SKM-1 (cell line): ENCODE measurements at regions not wholly inside any gene's neighbourhood (a gene's known extent, or its start where the extent isn't known, plus 50 kb on each side); places are given as distances from the start of the nearest gene placed in this dataset.
"Not testable (repeated sequence)": the region's sequence is repeated elsewhere in the genome, so short reads cannot be mapped to it uniquely, and the experiment has no call there.

Experiments used
- DNase-seq: peaks from one replicate; lab custom pipeline; 2025; ENCODE audit not compliant: unreplicated experiment; lab: John Stamatoyannopoulos, UW

DNA sequence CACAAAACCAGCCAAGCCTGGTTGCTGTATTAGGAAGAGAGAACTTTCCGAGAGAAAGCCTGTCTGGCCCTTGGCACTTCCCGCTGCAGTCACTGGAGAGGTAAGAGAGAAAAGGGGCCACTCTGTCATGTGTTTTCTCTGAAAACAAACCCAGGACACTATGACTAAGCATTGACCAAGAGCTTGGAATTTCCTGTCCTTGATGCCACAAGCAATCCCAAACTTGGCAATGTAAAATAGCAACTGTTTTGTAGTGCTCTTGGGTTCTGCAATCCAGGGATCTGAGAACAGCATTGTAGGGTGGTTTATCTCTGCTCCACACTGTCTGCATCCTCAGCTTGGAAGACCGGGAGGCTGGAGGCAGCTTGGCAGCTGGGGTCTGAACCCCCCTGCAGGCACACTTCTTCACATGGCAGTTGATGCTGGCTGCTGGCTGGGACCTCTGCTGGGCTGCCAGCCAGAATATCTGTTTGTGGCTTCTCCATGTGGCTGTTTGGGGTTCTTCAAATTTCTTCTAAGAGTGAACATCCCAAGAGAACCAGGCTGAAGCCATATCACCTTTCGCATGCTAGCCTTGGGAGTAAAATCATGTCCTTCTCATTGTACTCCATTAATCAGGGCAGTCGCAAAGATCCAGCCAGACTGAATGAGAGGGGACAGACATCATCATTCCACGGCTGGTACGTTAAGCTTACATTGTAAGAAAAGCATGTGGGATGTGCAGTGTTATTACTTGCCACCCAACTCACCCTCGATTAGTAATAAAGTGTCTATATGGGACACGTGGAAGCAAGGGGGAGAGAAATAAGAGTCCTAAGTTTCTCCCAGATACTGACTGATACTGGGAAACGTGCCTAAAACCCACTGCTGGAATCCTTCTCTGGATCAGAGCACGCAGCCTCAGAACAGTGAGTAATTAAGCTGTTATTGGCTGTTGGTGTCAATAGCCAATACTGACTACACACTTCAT is 537.4 kb upstream of the B3GAT1 start:
- DNase-seq = no peak

DNA sequence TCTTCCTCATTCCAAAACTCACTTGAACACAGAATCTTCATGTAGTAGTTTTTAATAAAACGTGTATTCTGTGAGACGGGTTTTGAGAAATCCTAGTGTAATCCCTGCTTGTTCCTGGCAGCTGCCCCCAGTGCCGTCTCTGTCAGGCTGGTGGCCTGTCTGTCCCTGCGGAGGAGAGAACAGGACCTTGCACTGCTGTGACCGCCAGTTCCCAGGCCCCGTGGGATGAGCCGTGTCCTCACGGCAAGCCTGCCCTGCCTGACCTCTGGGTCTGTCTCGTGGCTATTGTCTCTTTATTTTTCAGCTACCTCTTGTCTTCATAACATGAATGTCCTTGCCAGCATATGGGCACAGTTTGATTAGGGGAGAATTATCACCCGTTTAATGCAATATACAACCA is 535.5 kb upstream of the B3GAT1 start:
- no peak for DNase-seq

DNA sequence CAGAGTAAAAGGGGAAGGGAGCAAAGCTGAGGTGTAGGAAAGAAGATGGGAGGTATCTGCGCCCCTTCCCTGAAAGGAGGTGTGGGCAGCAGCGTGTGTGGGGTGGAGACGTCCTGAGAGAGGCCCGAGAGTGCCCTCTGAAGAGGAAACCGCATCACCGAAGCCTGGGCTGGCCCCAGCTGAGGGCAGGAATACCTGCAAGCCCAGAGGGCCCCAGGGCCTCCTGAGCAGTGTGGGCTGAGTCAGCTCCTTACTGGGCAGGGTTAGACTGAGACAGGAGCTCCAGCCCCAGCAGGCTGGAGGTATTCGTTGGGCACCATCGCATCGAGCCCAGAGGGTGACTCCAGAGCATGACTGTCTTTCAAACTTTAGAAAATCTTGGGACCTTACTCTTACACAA is 534.0 kb upstream of the B3GAT1 start:
- DNase-seq = no peak

DNA sequence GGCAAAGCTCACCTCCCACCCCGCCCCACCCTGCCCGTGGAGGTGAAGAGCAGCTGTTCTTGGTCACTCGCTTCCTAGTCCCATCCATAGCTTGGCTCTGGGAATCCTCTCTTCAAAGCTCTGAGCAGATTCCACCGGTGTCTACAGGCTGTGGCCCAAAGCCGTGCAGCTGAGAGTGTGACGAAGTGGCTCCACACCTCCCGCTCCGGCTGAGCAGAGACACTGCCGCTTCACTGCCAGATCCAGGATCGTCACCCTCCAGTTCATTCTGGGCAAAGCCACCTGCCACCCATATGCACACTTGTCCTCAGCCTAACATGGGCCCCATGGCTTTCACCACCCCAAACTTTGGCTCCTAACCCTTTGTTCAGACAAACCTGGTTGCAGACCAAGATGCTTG is 532.9 kb upstream of the B3GAT1 start:
- no peak for DNase-seq

DNA sequence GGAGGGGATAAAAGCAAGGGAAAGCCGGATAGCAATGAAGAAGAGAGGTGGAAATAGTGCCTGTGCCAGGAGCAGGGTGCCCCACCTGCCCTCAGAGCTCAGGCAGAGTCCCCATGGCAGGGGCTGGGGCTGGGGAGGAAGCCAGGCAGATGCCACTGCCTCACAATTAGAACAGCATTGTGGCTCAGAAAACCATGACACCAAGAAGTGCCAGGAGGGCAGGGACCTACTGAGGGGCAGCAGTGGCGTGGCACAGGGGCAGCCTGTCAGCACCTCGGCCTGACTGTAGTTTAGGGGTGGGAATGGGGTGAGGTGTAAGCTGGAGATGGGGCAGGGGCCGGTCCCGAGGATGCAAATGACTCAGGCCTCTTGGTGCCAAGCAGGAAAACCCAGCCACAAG is 532.1 kb upstream of the B3GAT1 start:
- no peak for DNase-seq

DNA sequence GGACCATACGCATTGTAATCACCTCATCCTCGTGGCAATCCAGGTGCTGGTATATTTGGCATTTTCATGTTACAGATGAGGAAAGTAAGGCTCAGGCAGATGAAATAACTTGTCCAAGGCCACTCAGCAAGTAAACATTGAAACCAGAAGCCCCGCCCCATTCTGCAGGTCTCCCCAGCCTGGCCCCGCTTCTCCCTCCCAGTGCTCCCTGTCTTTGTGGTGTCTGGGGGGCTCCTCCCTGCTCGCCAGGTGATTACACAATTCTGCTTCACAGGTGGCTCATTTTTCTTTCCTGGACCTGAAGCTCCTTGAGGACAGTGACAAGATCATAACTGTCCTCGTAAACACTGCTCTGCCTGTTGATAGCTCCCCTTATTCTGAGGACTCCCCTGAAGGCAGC is 531.5 kb upstream of the B3GAT1 start:
- DNase-seq = no peak

DNA sequence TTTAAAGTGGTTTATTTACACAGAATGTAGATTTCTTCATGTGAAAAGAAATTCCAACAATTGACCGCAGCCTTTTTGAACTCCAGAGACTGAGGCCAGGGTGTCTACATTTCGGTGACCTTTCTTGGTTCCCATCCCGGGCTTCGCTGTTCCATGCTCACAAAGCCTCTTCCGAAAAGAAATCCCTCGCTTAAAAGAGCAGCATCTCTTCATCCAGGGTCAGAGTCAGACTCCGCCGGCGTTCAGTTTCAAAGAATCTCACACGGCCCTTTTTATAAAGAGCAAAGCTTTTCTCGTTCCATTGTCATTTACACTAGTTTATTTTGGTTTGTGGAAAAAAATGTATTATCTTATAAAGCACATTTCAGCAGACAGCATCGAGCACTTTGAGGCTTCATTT is 530.6 kb upstream of the B3GAT1 start:
- DNase-seq = no peak

DNA sequence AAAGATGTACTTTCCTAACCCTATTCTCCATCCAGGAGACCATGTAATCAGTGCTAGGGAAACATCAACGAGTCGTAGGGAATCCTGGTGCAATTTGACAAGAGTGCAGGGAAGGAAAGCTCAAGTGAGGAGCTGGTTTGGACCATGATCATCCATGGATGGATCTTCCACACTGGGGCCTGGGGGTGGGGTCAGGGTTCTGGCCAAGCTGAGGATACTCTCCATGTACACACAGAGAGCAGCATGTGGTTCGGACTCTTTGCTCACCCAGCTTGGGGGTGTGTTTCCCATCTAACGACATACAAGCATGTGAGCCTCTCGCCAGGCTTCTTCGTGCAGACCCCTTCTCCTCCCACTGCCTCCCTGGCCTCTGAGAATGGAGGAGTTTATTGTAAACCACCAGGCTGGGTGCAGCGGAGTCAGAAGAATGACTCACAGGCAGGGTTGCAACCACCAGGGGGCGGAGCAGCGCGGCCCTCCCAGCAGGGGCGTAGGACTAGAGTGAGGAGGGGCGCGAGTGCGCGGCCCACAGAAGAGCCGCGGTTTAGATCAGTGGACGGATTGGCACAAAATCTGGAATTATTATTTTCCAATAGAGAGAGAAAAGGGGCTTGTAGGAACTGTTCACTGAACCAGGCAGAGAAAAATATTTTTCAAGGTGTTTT is 530.0 kb upstream of the B3GAT1 start:
- DNase-seq = not testable (repeated sequence)

DNA sequence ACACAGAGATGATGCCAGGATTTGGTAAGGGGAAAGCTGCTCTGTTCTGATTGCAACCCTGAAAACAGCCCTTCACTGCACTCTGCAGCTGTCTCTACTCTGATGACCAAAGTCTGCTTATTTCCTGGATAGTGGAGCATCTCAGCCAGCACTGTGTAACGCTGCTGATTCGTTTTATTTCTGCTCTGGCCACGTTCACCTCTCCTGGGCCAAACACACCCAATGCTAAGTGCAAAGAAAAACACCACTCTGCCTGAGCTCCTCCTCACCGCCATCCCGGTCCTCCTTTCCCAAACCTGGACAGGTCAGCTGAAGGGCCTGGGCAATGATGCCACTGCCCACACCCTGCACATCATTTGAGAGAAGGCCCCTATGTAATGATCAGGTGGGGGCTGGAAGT is 529.3 kb upstream of the B3GAT1 start:
- DNase-seq = no peak

DNA sequence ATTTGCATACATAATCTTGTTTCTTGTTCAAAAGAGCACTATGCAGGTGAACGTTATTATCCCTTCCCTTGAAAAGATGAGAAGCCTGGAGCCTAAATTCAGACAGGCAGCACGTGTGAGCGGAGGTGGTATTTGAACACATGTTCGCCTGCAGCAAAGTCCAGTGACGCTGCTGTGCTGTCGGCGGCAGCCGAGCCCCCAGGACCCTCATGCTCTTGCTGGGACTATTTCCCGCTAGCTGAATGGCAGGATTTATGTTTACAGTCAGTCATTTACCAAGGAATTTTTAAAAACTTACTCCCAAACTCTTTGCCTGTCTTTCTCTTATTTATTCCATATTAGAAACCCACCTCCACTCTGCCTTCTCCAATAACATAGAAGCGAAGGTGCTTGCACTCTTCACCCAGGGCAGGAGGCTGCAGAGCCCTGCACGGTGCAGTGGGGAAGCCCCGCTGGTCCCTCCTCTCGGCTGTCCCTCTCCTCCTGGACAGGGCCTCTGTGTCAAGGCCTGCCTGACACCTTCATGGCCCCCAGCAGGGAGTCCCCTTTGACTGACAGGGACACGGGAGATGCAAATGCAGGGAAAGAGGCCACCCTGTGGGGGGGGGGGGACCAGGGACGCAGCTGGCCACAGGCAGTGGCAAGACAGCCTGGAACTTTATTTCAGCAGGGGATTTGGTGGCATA is 528.5 kb upstream of the B3GAT1 start:
- DNase-seq = no peak

DNA sequence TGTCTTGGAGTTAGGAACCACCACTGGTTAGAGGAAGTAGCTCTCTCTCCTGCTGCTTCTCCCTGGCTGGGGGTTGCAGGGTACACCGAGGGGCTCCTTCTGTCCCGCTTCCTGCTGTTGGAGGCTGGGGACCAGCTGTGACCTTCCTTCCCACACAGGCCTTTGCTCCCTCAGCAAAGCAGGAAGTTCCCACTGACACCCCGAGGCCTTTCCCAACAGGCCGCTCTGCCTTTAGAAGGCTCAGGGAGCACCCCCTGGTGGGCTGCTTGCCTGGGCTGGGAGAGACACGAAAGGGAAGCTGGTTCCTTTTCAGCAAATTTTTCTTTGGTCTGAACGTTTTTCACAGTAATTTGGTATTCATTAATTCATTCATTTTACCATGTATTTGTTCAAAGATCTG is 527.9 kb upstream of the B3GAT1 start:
- DNase-seq = no peak

DNA sequence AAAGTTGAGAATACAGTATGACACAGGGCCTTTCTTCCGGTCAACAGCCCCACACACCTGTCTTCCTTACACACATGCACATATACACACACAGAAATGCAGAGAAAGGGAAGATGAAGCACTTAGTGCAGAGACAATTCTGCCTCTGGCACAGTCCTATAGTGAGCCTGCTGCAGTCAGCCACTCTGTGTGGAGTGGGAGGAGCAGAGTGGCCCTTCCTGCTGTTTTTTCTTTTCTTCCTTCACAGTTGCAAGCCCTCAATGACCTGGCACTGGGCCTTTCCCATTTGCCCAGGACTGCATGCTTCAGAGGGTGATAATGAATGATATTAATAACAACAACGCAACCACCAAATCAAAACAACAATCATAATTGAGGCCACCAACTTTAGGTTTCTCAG is 527.0 kb upstream of the B3GAT1 start:
- DNase-seq = no peak

DNA sequence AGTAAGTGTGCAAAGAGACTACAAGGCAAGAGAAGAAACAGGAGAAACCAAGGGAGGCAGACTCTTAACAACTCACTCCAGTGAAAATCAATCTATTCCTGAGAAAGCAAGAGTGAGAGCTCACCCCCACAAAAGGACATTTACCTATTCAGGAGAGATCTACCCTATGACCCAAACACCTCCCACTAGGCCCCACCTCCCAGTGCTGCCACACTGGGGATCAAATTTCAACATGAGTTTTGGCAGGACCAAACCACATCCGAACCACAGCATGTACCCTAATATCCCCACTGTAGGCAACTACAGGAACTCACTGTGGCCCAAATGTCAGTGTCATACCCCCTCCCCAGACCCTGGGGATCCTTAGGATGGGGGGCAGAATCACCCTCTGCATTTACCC is 526.2 kb upstream of the B3GAT1 start:
- DNase-seq = no peak

DNA sequence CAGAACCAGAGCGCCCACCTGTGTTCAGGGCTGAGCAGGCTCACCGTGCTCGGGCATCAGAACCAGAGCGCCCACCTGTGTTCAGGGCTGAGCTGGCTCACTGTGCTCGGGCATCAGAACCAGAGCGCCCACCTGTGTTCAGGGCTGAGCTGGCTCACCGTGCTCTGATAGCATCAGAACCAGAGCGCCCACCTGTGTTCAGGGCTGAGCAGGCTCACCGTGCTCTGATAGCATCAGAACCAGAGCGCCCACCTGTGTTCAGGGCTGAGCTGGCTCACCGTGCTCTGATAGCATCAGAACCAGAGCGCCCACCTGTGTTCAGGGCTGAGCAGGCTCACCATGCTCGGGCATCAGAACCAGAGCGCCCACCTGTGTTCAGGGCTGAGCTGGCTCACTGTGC is 525.2 kb upstream of the B3GAT1 start:
- DNase-seq = not testable (repeated sequence)

DNA sequence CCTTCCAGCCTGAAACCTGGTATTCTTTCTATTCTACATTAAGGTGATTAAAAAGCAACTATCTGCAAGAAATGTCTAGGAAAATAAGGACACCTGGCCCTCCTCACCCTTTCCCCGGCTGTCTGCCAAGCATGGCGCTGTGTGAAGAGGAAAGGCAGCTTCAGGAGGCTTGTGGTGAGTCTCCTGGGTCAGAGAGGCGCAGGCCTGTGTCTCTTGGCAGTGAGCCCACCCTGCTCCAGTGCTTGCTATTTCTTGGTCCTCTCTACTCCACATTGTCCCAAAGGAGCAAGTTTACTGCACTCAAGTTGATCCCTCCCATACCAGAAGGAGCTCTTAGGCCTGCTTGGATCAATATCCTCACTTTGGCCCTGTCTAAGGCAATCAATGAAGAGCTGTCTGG is 520.7 kb upstream of the B3GAT1 start:
- DNase-seq = no peak

DNA sequence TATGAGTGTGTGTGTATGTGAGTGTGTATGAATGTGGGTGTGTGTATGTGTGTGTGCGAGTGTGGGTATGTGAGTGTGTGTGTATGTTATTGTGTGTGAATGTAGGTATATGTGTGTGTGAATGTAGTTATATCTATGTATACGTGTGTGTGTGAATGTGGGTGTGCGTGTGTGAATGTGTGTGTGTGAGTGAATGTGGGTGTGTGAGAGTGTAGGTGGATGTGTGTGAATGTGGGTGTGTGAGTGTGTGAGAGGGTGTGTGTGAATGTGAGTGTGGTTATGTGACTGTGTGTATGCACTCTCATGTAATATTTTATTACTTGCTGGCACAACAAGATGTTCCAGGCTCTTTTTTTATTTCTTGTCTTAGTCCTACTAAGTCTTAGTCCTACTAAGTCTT is 513.4 kb upstream of the B3GAT1 start:
- no peak for DNase-seq

DNA sequence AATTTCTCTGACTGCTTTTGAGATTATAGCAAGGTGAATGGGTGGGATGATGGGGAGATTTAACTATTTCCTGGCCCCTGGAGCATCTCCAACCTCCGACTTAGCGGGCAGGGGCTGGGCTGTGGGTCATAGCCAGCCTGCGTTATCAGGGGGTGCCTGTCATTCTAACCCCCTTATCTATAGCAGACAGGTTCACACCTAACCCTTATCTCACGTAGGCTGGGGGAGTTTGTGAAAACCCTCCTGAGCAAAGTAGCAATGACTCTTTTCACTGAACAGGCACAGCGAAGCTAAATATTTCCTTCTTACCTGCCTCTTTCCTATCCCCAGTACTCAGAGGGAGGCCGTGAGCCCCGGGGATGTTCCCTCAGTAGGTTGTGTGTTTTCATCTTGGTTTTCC is 511.4 kb upstream of the B3GAT1 start:
- no peak for DNase-seq

DNA sequence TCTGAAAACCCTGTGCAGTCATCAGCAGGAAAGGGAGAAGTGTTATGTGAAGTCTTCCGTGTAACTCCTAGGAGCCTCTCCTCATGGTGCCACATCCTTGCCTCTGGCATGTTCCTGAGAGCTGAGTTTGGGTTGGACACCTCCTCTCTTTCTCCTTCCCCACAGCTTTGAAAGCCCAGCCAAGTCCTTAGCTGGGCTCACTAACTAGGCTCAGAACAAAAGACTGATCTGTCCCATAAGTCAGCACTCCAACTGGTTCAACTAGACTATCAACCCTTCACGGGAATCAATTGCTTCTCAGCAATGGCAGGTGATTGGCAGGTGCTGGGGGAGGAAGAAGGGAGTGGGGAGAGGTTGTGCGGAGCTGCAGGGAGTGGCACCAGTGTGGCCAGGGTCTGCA is 509.9 kb upstream of the B3GAT1 start:
- DNase-seq = no peak

DNA sequence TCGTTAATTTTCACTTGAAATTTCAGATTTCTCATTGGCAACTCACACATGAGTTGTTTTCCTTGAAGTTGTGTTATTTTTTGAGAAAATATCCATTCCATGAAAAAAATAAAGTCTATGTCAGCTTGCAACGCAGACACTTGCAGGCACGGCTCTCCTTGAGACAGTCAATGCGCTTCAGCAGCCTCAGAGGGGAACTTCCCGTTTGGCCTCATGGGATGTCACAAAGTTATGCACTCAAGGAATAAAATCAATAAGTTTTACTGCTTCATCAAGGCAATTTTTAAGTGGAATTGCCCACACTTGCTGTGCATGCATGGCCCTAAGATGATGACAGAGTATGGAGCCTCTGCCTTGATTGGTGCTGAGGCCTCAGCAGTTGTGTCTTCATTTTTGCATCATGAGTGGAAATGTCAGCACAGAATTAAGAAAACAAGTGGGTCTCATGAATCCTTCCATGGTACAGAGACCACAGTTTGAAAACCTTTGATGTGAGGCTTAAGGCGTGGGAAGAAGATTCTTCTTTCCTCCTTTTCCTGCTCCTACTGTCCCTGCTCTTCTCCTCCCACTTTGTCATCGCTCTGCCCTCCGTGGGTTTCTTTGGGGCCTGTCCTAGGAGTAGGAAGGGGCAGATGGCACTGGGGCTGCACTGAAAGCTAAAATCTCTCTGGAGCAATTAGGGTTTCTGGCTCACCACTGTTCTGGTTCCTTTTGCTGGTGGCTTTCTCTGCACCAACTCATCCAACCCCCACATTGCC is 509.0 kb upstream of the B3GAT1 start:
- DNase-seq = no peak

DNA sequence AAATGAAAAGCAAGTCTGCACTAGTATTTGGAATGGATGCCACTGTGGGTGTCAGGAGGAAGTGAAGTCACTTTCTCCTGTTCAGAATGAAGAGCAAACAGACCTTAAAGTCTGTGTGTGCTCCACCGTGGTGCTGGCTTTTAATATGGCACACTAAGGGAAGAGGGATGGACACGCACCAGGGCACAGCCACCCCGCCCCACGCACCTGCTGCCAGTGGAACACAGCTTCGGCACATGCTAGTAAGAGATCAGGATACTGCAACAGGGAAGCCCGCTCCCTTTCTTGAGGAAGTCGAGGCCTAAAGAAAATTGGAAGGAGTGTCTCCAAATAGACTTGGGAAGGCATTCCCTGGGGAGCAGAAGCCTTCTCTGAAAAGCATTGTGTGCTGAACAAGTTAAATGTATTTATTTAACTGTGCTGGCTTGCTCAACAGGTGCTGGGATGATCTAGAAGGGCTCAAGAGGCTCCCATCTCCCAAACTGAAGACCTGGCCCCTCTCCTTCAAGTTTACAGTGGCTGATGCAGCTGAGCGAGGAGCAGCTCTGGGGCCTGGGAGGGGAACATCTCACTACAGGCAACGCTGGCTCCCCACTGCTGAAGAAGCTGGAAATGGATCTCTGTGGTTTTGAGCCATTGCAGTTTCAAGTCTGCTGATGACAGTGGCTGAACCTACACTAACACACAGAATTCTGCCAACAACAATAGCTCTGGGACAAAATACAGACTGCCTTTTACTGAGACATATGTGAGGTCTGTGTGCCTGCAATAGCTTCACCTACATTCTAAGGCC is 504.6 kb upstream of the B3GAT1 start:
- no peak for DNase-seq
